ENCODE measurements at regions not wholly inside any gene's neighbourhood (a gene's known extent, or its start where the extent isn't known, plus 50 kb on each side); places are given as distances from the start of the nearest gene placed in this dataset.
A peak's percentile ranks its signal among the peaks of the same experiment; 100 is the strongest.
"Not testable (repeated sequence)": the region's sequence is repeated elsewhere in the genome, so short reads cannot be mapped to it uniquely, and the experiment has no call there.

- no peak for DNase-seq (ENCODE audit: low spot score)
Observed at GRCh38 chr12:18008642-18009041, 81.4 kb downstream of the RERGL start.

GRCh38 chr12:17999174-17999801 is 90.7 kb downstream of the RERGL start:
- no peak for DNase-seq (ENCODE audit: low spot score)

- peak; percentile 44 for DNase-seq (ENCODE audit: low spot score)
Observed at GRCh38 chr12:17992002-17992656, 97.9 kb downstream of the RERGL start.

GRCh38 chr12:17982556-17982955 is 107.4 kb downstream of the RERGL start:
- DNase-seq (ENCODE audit: low spot score): no peak

- no peak for DNase-seq (ENCODE audit: low spot score)
Observed at GRCh38 chr12:17976202-17976601, 113.8 kb downstream of the RERGL start.

- no peak for DNase-seq (ENCODE audit: low spot score)
Observed at GRCh38 chr12:17975763-17976162, 114.2 kb downstream of the RERGL start.

GRCh38 chr12:17975239-17975638 is 114.8 kb downstream of the RERGL start:
- no peak for DNase-seq (ENCODE audit: low spot score)

- no peak for DNase-seq (ENCODE audit: low spot score)
Observed at GRCh38 chr12:17971850-17972249, 118.1 kb downstream of the RERGL start.

- DNase-seq (ENCODE audit: low spot score): peak; percentile 9
Observed at GRCh38 chr12:17954788-17955187, 135.2 kb downstream of the RERGL start.

GRCh38 chr12:17950898-17951297 is 139.1 kb downstream of the RERGL start:
- DNase-seq (ENCODE audit: low spot score): no peak

GRCh38 chr12:17949558-17950141 is 140.3 kb downstream of the RERGL start:
- no peak for DNase-seq (ENCODE audit: low spot score)

GRCh38 chr12:17928708-17929366 is 161.2 kb downstream of the RERGL start:
- DNase-seq (ENCODE audit: low spot score): peak; percentile 63

- no peak for DNase-seq (ENCODE audit: low spot score)
Observed at GRCh38 chr12:17918013-17918412, 172.0 kb downstream of the RERGL start.

GRCh38 chr12:17884581-17884980 is 205.4 kb downstream of the RERGL start:
- no peak for DNase-seq (ENCODE audit: low spot score)

GRCh38 chr12:17878714-17879113 is 211.3 kb downstream of the RERGL start:
- DNase-seq (ENCODE audit: low spot score): no peak

GRCh38 chr12:17875230-17875629 is 214.8 kb downstream of the RERGL start:
- DNase-seq (ENCODE audit: low spot score): no peak

GRCh38 chr12:17866802-17867201 is 223.2 kb downstream of the RERGL start:
- DNase-seq (ENCODE audit: low spot score): no peak

- DNase-seq (ENCODE audit: low spot score): not testable (repeated sequence)
Observed at GRCh38 chr12:17855548-17855947, 234.4 kb downstream of the RERGL start.

GRCh38 chr12:17853054-17853453 is 236.9 kb downstream of the RERGL start:
- DNase-seq (ENCODE audit: low spot score): no peak

GRCh38 chr12:17841496-17841895 is 248.5 kb downstream of the RERGL start:
- DNase-seq (ENCODE audit: low spot score): no peak

GRCh38 chr12:17829813-17830212 is 260.2 kb downstream of the RERGL start:
- no peak for DNase-seq (ENCODE audit: low spot score)

GRCh38 chr12:17818931-17819330 is 271.1 kb downstream of the RERGL start:
- DNase-seq (ENCODE audit: low spot score): no peak

GRCh38 chr12:17810399-17810798 is 279.6 kb downstream of the RERGL start:
- no peak for DNase-seq (ENCODE audit: low spot score)
